HL-60 (cell line): ENCODE measurements at regions not wholly inside any gene's neighbourhood (a gene's known extent, or its start where the extent isn't known, plus 50 kb on each side); places are given as distances from the start of the nearest gene placed in this dataset.

Source experiments
- DNase-seq, 2 experiments: peaks; one replicate each; pipeline ENCODE4 v3.0.0-alpha.2; 2010 to 2020; ENCODE audit warnings: low read depth in 1 of 2, low spot score in 1 of 2
- H3K27ac ChIP-seq: fragments of 250-450 bp; sonication (Bioruptor Pico); replicated peaks from 2 replicates; pipeline ENCODE4 v1.5.1; 2020; ENCODE audit warnings: mild to moderate bottlenecking, moderate library complexity
- H3K27me3 ChIP-seq: fragments of 250-450 bp; sonication (Bioruptor Pico); 2 replicates; pipeline ENCODE4 v1.5.1; 2021; ENCODE audit warnings: mild to moderate bottlenecking, moderate library complexity; ENCODE audit not compliant: insufficient read depth, poor library complexity, severe bottlenecking
- H3K4me3 ChIP-seq: replicated peaks from 2 replicates; pipeline ENCODE4 v1.5.1; 2011; ENCODE audit warnings: mild to moderate bottlenecking, control low read depth, low read length; ENCODE audit not compliant: insufficient read depth
- CTCF ChIP-seq: IDR thresholded peaks from one replicate; pipeline ENCODE4 v1.5.1; 2011; ENCODE audit warnings: low read length, control low read depth, inconsistent platforms; ENCODE audit not compliant: insufficient read depth
- GABPA ChIP-seq: IDR thresholded peaks from 2 replicates; pipeline ENCODE4 v1.6.1; 2012; ENCODE audit warnings: low read depth
- POLR2AphosphoS5 ChIP-seq: IDR thresholded peaks from 2 replicates; pipeline ENCODE4 v1.6.1; 2012; ENCODE audit warnings: low read depth
- REST ChIP-seq: IDR thresholded peaks from 2 replicates; pipeline ENCODE4 v1.6.1; 2012; ENCODE audit warnings: low read depth; ENCODE audit not compliant: insufficient replicate concordance
- SPI1 ChIP-seq: IDR thresholded peaks from 2 replicates; pipeline ENCODE4 v1.6.1; 2012; ENCODE audit warnings: low read depth, mild to moderate bottlenecking, borderline replicate concordance

- TF ChIP-seq CTCF = no peak
- TF ChIP-seq SPI1 = no peak
- no peak for TF ChIP-seq GABPA
- no peak for TF ChIP-seq POLR2AphosphoS5
- TF ChIP-seq REST = no peak
- DNase-seq = no peak
- Histone ChIP-seq H3K4me3 (no peak overlapping the region), H3K27me3 (no peaks in the 10 kb centered on the region), H3K27ac (no peak overlapping the region)
Measured at GRCh38 chrX:22698151-22698550, 301.6 kb upstream of the DDX53 start.

GRCh38 chrX:22699581-22700091, 300.1 kb upstream of the DDX53 start:
- Histone ChIP-seq H3K27ac (no peak overlapping the region), H3K27me3 (no peaks in the 10 kb centered on the region), H3K4me3 (no peak overlapping the region)
- DNase-seq = no peak
- no peak for TF ChIP-seq CTCF
- TF ChIP-seq SPI1 = no peak
- TF ChIP-seq GABPA = no peak
- no peak for TF ChIP-seq POLR2AphosphoS5
- TF ChIP-seq REST = no peak

- no peak overlapping the region for H3K4me3 ChIP-seq
- no peak for DNase-seq
- no peak overlapping the region for H3K27ac ChIP-seq
- no peak for TF ChIP-seq CTCF
- TF ChIP-seq REST = no peak
- TF ChIP-seq GABPA = no peak
- no peak for TF ChIP-seq POLR2AphosphoS5
- no peak for TF ChIP-seq SPI1
- H3K27me3 ChIP-seq = no peaks in the 10 kb centered on the region
Measured at GRCh38 chrX:22712942-22713341, 286.8 kb upstream of the DDX53 start.
